Kasumi-1 (cell line): ENCODE measurements at regions not wholly inside any gene's neighbourhood (a gene's known extent, or its start where the extent isn't known, plus 50 kb on each side); places are given as distances from the start of the nearest gene placed in this dataset.
A peak's percentile ranks its signal among the peaks of the same experiment; 100 is the strongest.
"Not testable (repeated sequence)": the region's sequence is repeated elsewhere in the genome, so short reads cannot be mapped to it uniquely, and the experiment has no call there.

Experiments used
- DNase-seq, 2 experiments: peaks; one replicate each; lab custom pipeline; 2025; lab: John Stamatoyannopoulos, UW

DNA sequence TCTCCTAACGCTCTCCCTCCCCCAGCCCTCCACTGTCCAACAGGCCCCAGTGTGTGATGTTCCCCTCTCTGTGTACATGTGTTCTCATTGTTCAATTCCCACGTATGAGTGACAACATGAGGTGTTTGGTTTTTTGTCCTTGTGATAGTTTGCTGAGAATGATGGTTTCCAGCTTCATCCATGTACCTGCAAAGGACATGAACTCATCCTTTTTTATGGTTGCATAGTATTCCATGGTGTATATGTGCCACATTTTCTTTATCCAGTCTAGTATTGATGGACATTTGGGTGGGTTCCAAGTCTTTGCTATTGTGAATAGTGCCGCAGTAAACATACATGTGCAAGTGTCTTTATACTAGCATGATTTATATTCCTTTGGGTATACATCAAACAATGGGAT is 347.4 kb downstream of the MAGEE1 start:
- DNase-seq: not testable (repeated sequence)

DNA sequence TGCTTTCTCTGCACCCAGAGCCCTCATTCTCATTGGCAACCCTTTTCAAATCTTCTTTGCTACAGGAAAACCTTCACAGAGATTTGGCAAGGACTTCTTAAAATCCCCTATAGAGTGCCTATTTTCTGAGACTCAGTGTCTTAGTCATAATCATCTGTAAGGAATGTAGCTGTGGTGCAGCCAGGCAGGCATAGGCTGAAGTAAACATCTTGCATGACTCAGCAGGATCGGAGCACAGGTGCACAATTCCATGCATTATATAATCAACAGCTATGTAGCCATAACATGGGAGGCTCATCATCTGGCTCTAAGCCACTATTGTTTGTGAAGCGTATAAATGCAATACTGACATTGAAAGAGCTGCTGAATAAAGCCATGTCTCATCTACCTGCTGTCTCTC is 368.8 kb downstream of the MAGEE1 start:
- DNase-seq: no peak

DNA sequence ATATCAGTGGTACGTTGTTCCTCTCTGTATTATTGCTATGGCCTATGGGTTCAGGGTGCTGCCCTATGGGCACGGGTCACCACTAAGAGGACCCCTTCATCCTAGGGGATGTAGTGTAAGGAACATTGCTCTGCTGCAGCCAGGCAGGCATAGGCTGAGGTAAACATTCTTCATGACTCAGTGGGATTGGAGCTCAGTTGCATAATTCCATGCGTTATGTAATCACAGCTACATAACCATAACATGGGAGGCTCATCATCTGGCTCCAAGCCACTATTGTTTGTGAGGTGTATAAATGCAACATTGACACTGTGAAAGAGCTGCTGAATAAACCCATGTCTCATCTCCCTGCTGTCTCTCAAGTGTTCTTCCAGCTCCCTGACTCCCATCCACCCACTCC is 375.2 kb downstream of the MAGEE1 start:
- no peak for DNase-seq

DNA sequence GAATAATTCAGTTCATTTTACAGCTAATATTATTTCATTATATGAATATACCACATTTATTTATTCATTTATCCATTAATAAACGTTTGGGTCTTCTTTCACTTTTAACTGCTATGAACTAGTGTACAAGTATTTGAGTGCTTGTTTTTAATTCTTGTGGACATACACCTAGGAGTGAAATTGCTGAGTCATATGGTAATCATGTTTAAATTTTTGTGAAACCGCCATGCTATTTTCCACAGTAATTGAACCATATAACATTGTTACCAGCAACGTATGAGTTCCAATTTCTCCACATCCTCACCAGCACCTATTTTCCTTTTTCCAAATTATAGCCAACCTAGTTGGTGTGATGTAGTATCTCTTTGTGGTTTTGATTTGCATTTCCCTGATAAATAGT is 388.2 kb downstream of the MAGEE1 start:
- DNase-seq: no peak

GRCh38 chrX:76817279-76817678 is 389.8 kb downstream of the MAGEE1 start:
- not testable (repeated sequence) for DNase-seq

DNA sequence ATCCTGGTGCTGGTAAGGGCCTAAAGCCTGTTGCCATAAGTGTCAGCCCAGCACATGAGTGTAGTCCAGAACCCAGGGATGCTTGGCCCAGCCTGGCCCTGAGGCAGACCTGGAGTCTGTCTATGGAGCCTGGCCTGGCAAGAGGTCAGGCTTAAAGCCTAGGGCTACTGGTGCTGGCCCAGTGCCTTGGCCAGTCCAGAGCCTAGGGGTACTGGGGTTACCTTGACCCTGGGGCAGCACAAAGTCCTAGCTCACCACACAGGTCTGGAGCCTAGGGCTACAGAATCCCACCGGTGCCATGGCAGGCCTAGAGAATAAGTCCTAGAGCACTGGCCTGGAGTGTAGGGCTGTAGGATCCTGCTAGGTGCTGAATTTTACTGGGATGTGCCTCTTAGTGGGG is 393.8 kb downstream of the MAGEE1 start:
- no peak for DNase-seq

GRCh38 chrX:76827672-76828071 is 400.2 kb downstream of the MAGEE1 start:
- no peak for DNase-seq

GRCh38 chrX:76840902-76841301 is 413.4 kb downstream of the MAGEE1 start:
- DNase-seq: not testable (repeated sequence)

GRCh38 chrX:76850851-76851250 is 423.3 kb downstream of the MAGEE1 start:
- DNase-seq: no peak

- DNase-seq: no peak
Observed at GRCh38 chrX:76862509-76862908, 435.0 kb downstream of the MAGEE1 start.

DNA sequence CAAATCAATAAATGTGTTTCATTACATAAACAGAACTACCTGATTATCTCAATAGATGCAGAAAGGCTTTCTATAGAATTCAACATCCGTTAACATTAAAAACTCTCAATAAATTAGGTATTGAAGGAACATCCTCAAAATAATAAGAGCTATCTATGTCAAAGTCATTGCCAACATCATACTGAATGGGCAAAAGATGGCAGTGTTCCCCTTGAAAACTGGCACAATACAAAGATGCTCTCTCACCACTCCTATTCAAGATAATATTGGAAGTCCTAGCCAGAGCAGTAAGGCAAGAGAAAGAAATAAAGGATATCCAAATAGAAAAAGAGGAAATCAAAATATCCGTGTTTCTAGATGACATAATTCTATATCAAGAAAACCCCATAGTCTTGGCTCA is 466.4 kb downstream of the MAGEE1 start:
- peak in 1 of 2 experiments; percentile 0 for DNase-seq

DNA sequence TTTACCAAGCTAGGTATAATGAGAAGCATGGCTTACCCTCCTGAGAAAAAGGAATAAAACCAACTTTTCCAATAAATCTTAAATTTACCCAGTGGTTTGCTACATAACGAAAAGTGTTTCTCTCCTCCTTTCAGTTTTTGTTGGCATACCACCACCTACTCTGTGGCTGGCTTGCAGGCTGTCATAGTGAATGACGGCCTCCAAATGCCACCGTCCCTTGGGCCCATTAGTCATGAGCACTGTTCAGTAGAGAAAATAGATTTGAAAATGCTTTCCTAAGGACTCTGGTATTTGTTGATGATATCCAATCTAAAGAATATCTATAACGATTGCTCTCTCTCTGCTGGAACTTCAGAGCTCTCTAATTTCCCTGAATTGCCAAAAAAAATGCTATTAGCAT is 488.3 kb downstream of the MAGEE1 start:
- no peak for DNase-seq

DNA sequence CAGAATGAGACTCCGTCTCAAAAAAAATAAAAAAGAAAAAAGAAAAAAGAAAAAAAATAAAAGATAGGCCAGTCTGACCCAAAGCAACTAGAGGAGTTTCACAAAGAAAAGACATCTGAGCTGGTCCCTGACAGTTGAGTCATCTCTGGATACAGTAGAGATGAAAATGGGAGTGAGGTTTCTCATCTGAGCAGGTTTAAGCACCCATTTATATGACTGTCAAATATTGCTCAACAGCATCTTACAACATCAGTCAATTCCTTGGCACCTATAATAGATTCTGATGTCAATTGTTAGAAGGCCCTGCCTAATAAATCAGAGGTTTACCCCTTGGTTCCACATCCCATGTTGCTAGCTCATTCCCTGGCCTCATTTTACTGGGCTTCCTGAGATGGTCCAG is 490.5 kb downstream of the MAGEE1 start:
- DNase-seq: no peak

DNA sequence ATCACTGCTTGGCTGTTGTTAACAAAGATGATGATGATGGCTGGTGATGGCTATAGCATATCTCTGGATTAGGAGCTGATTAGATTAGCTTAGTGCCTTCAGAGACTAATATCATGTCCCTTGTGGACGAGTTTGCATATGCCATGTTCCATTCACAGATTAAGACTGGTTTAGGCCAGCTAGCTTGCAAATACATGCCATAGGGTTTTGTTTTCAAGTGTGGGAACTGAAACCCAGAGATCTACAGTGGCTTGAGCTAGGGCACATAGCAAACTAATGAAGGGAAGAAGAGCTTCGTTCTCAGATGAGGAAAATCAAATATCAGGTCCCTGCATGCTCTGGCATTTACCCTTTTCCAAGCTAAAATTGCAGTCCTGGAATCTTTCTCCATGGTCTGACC is 492.3 kb downstream of the MAGEE1 start:
- DNase-seq: no peak

- DNase-seq: no peak
Observed at GRCh38 chrX:76920607-76921006, 493.1 kb downstream of the MAGEE1 start.

- no peak for DNase-seq
Observed at GRCh38 chrX:76921176-76921575, 493.7 kb downstream of the MAGEE1 start.

DNA sequence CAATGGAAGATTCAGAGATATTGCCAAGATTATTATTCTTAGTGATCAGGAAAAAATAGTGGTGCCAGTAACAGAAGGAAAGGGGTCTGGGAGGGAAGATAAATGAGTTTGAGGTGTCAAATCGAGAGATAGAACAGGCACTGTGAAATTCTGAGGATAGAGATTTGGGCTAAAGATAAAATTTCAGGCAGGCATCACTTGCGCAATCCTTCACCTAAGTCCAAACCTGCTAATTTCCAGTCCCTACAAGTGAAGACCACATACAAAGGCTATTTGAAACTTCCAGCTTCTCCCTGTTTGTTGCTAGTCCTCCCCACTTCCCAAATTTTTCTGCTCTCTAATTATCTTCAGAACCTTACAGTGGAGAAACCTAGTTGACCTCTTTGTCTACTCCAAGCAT is 494.6 kb downstream of the MAGEE1 start:
- no peak for DNase-seq

- not testable (repeated sequence) for DNase-seq
Observed at GRCh38 chrX:76924616-76925015, 497.1 kb downstream of the MAGEE1 start.

GRCh38 chrX:76931518-76931917 is 504.0 kb downstream of the MAGEE1 start:
- DNase-seq: no peak

DNA sequence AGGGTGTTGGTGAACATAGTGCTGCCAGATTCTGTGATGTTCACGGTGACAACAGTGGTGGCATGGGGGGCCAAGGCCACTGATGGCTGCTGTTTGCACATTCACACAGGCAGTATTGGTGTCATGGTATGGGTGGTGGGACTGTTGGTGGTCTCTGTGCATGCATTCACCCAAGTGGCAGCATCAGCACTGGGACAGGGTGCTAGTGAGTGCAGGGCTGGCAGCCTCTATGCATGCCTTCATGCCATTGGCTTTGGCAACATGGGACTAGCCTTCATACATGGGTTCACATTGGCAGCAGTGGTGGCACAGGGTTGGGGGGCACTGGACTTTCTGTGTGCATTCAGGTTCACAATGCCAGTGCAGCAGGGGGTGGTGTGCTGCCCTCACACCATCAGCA is 489.7 kb upstream of the FGF16 start:
- DNase-seq: no peak

DNA sequence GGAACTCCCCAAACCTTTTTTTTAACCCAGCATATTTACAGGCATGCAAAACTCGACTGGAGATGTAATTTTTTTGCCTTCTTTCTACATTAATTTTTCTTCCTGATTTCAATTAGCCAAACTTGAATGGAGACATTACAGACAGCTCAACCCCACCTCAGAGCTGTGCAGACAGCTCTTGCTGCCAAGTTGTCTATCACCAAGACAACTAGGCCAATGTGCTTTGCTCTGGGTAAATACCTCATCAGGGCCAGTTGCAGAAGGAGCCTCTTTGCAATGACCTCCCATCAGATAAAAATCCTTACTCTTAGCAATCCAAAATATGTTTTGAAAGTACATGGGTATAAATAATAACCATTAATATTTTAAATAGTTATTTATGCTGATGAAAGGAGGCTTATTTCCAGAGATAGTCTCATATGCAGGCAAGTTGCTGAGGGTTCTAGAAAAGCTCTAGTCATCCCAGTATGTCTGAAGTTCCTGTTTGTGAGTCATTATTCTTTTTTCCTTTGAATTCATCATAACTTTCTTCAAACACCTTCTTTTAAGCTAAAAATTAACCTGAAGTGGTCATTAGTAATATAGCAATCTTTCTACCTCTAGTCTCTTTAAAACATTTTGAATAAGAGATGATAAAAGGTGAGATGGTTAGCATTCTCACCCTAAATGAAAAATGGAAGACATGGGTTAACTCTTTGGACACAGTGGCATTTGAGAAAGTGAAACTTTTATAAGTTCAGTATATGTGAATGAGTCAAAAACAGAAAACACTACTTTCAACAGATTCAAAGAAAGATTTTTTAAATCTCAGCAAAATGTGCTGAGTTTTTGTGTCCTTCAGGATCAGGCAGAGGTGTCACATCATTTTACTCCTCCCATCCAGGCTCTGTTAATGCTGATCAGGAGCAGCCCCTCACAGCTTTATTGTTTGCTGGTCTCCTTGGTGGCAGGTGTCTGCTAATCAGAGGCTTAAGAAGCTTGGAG is 475.5 kb upstream of the FGF16 start:
- DNase-seq: no peak

GRCh38 chrX:76977452-76977851 is 469.7 kb upstream of the FGF16 start:
- DNase-seq: no peak

GRCh38 chrX:76987381-76987780 is 459.8 kb upstream of the FGF16 start:
- no peak for DNase-seq

GRCh38 chrX:76996641-76997040 is 450.5 kb upstream of the FGF16 start:
- DNase-seq: no peak
